GM13977 (cell line): ENCODE measurements at regions not wholly inside any gene's neighbourhood (a gene's known extent, or its start where the extent isn't known, plus 50 kb on each side); places are given as distances from the start of the nearest gene placed in this dataset.

Source experiments
- DNase-seq: peaks from one replicate; pipeline ENCODE4 v3.0.0; 2012; ENCODE audit warnings: low spot score
- CTCF ChIP-seq: IDR thresholded peaks from 2 replicates; pipeline ENCODE4 v1.5.1; 2012; ENCODE audit warnings: mild to moderate bottlenecking, control low read depth; ENCODE audit not compliant: insufficient read depth; ENCODE audit errors: extremely low read depth, missing control alignments
- in situ Hi-C: fragments of 300-500 bp; cut with MboI; formaldehyde crosslinking; loops from one replicate; pipeline ENCODE4 v1.12.0; 2022; ENCODE audit warnings: low sequenced_read_pairs, low pct_unique_long_range_greater_than_20kb, mixed read lengths, inconsistent platforms; ENCODE audit not compliant: unreplicated experiment

GRCh38 chr20:1769491-1769890 lies 111.9 kb upstream of the SIRPG start:
- no peak for DNase-seq
- in situ Hi-C loops = no loop called here
- no peak for TF ChIP-seq CTCF

GRCh38 chr20:1766731-1767130 lies 109.2 kb upstream of the SIRPG start:
- in situ Hi-C loops = no loop called here
- DNase-seq = no peak
- no peak for TF ChIP-seq CTCF

GRCh38 chr20:1764136-1765033 lies 106.8 kb upstream of the SIRPG start:
- peak; percentile 93 for TF ChIP-seq CTCF
- peak; percentile 70 for DNase-seq
- in situ Hi-C loops = no loop called here

- no peak for DNase-seq
- no peak for TF ChIP-seq CTCF
- in situ Hi-C loops = no loop called here
These were observed 104.0 kb upstream of the SIRPG start for GRCh38 chr20:1761598-1761997.

- in situ Hi-C loops = no loop called here
- no peak for TF ChIP-seq CTCF
- no peak for DNase-seq
These were observed 103.5 kb upstream of the SIRPG start for GRCh38 chr20:1761116-1761515.

GRCh38 chr20:1758765-1759164 lies 101.2 kb upstream of the SIRPG start:
- in situ Hi-C loops = no loop called here
- DNase-seq = no peak
- TF ChIP-seq CTCF = no peak
